ENCODE measurements at regions not wholly inside any gene's neighbourhood (a gene's known extent, or its start where the extent isn't known, plus 50 kb on each side); places are given as distances from the start of the nearest gene placed in this dataset.

GRCh38 chr21:27418346-27418745, 451.5 kb upstream of the ADAMTS5 start:
- peaks cover 3% of the 10 kb centered on the region for H3K9me3 Mint-ChIP-seq
- no peak for ATAC-seq (ENCODE audit: low read depth)

DNA sequence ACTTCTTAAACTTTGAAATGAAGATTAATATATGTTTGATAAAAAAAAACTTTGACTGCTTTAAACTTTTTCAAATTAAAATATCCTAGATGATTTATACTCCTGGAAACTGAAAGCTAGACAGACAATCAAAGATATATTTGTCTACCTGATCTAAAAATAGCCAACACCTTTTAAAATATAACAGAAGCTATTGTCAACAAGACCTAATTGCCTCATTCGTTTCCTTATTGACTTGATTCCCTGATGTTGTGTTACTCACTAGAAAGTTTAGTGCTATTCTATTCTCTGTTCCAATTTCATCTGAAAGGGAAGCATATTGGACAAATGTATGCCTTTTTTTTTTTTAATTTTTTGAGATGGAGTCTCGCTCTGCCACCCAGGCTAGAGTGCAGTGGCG, 445.6 kb upstream of the ADAMTS5 start:
- Mint-ChIP-seq H3K4me3 (no peak overlapping the region), H3K27me3 (no peaks in the 10 kb centered on the region), H3K27ac (no peak overlapping the region), H3K4me1 (no peaks in the 10 kb centered on the region), H3K9me3 (peaks cover 3% of the 10 kb centered on the region), H3K36me3 (no peaks in the 10 kb centered on the region)
- DNase-seq (ENCODE audit: low spot score in 2 of 2) (no peak), ATAC-seq (ENCODE audit: low read depth) (no peak)

More at GRCh38 chr21:27418346-27418745, 451.5 kb upstream of the ADAMTS5 start:
- H3K4me1 Mint-ChIP-seq, result no peaks in the 10 kb centered on the region
- no peak overlapping the region for H3K4me3 Mint-ChIP-seq
- no peak overlapping the region for H3K27ac Mint-ChIP-seq
- no peaks in the 10 kb centered on the region for H3K27me3 Mint-ChIP-seq
- DNase-seq (ENCODE audit: low spot score in 2 of 2), result no peak
- no peaks in the 10 kb centered on the region for H3K36me3 Mint-ChIP-seq

DNA sequence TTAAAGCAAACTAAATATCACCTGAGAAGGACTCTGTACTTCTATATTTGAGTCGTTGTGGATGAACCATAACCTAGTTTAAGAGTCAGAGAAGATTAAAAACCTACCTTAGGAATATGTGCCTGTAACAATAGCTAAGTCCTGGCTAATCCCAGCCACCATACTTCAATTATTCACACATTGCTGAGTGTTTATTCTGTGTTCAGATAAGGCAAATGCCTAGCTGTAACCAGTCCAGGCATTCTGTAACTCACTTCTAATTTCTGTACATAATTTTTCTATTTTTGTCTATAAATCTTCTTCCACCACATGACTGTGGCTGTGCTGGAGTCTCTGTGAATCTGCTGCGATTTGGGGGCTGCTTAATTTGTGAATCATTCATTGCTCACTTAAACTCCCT, 441.9 kb upstream of the ADAMTS5 start:
- Mint-ChIP-seq H3K36me3 (no peaks in the 10 kb centered on the region), H3K27ac (no peak overlapping the region), H3K27me3 (no peaks in the 10 kb centered on the region), H3K9me3 (peaks cover 2% of the 10 kb centered on the region), H3K4me3 (no peak overlapping the region), H3K4me1 (no peaks in the 10 kb centered on the region)
- no peak for DNase-seq (ENCODE audit: low spot score in 2 of 2)
- no peak for ATAC-seq (ENCODE audit: low read depth)

GRCh38 chr21:27407271-27407670, 440.4 kb upstream of the ADAMTS5 start:
- DNase-seq (ENCODE audit: low spot score in 2 of 2), result no peak
- H3K4me3 Mint-ChIP-seq, result no peak overlapping the region
- no peak for ATAC-seq (ENCODE audit: low read depth)
- no peaks in the 10 kb centered on the region for H3K36me3 Mint-ChIP-seq
- no peak overlapping the region for H3K27ac Mint-ChIP-seq
- no peaks in the 10 kb centered on the region for H3K27me3 Mint-ChIP-seq
- peaks cover 2% of the 10 kb centered on the region for H3K9me3 Mint-ChIP-seq
- H3K4me1 Mint-ChIP-seq, result no peaks in the 10 kb centered on the region

DNA sequence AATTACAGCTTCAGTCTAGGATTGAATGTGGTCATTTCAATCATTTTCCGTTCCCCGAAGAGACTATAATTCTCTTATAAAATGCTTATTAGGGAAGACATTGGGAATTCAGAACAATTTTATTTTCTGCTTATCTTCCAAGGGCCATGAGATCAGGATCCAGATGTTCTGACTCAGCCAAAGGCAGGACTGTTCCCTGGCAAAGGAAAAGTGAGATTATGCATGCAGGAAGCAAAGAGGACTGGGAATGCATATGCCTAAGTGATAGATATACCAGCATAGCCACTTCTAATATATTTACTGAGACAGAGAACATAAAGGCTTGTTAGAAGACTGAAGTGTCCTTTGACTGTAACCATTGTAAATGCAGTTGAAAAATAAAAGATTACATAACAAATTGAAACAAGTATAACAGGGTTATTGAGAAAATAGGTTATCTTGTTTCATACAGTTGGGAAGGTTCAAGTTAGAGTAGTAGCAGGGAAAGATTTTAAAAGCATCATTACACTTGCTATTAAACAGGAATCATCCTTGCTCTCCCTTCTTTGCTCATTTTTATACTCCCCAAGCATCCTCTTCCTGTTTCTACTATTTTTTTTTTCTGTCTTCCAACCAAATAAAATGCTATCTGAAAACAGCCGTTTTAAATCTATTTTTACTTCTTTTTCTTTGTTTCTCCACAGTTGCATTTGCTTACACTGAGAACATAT, 439.6 kb upstream of the ADAMTS5 start:
- no peak overlapping the region for H3K4me3 Mint-ChIP-seq
- no peaks in the 10 kb centered on the region for H3K4me1 Mint-ChIP-seq
- H3K27me3 Mint-ChIP-seq, result no peaks in the 10 kb centered on the region
- H3K27ac Mint-ChIP-seq, result no peak overlapping the region
- peaks cover 2% of the 10 kb centered on the region for H3K9me3 Mint-ChIP-seq
- H3K36me3 Mint-ChIP-seq, result no peaks in the 10 kb centered on the region
- no peak for ATAC-seq (ENCODE audit: low read depth)
- no peak for DNase-seq (ENCODE audit: low spot score in 2 of 2)

GRCh38 chr21:27403011-27403410, 436.1 kb upstream of the ADAMTS5 start:
- H3K4me3 Mint-ChIP-seq, result no peak overlapping the region
- H3K4me1 Mint-ChIP-seq, result no peaks in the 10 kb centered on the region
- H3K27ac Mint-ChIP-seq, result no peak overlapping the region
- no peaks in the 10 kb centered on the region for H3K36me3 Mint-ChIP-seq
- no peak for ATAC-seq (ENCODE audit: low read depth)
- H3K27me3 Mint-ChIP-seq, result no peaks in the 10 kb centered on the region
- DNase-seq (ENCODE audit: low spot score in 2 of 2), result no peak
- no peaks in the 10 kb centered on the region for H3K9me3 Mint-ChIP-seq

- no peaks in the 10 kb centered on the region for H3K4me1 Mint-ChIP-seq
- H3K27me3 Mint-ChIP-seq, result no peaks in the 10 kb centered on the region
- H3K36me3 Mint-ChIP-seq, result no peaks in the 10 kb centered on the region
- H3K4me3 Mint-ChIP-seq, result no peak overlapping the region
- H3K9me3 Mint-ChIP-seq, result no peaks in the 10 kb centered on the region
- no peak overlapping the region for H3K27ac Mint-ChIP-seq
- ATAC-seq (ENCODE audit: low read depth), result no peak
- no peak for DNase-seq (ENCODE audit: low spot score in 2 of 2)
These were observed 433.2 kb upstream of the ADAMTS5 start for GRCh38 chr21:27400045-27400444.

DNA sequence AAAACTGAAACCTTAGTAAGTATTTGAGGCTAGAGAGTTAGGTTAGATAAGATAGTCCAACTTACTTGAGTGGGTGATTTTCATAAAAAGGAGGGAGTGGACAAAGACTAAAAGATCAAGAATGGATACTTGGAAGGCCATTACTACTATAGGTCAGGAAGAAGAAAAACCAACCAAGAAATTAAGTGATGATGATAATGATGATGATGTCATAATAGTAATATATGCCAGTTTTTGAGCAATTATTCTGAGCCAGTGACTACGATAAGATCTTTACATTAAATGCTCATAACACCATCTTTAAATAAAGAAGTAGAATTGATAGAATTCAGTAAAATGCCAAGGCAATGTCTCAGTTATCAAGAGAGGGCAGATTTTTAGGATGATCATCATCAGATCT, 430.7 kb upstream of the ADAMTS5 start:
- no peaks in the 10 kb centered on the region for H3K4me1 Mint-ChIP-seq
- no peaks in the 10 kb centered on the region for H3K9me3 Mint-ChIP-seq
- no peak for ATAC-seq (ENCODE audit: low read depth)
- H3K36me3 Mint-ChIP-seq, result no peaks in the 10 kb centered on the region
- no peak overlapping the region for H3K27ac Mint-ChIP-seq
- no peak overlapping the region for H3K4me3 Mint-ChIP-seq
- DNase-seq (ENCODE audit: low spot score in 2 of 2), result no peak
- no peaks in the 10 kb centered on the region for H3K27me3 Mint-ChIP-seq

DNA sequence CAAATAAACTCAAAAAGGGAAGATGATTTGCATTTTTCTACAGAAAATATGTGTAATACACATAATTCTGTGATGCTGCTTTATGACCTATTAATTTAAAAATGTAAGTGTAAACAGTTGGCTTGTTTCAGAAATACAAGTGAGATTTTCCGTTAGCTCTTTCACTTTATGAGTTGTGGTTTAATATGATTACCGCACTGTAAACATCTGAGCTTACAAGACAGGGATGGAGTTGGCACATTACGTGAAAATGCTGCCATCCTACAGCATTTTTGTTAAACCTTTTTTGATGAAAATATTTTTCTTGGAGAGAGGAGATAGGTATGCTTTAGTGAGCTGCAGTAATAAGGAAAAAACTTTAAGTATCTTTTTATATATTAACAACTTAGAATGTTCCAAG, 426.8 kb upstream of the ADAMTS5 start:
- DNase-seq (ENCODE audit: low spot score in 2 of 2), result no peak
- H3K27ac Mint-ChIP-seq, result no peak overlapping the region
- H3K36me3 Mint-ChIP-seq, result no peaks in the 10 kb centered on the region
- no peak for ATAC-seq (ENCODE audit: low read depth)
- no peaks in the 10 kb centered on the region for H3K4me1 Mint-ChIP-seq
- H3K4me3 Mint-ChIP-seq, result no peak overlapping the region
- no peaks in the 10 kb centered on the region for H3K27me3 Mint-ChIP-seq
- H3K9me3 Mint-ChIP-seq, result no peaks in the 10 kb centered on the region

- DNase-seq (ENCODE audit: low spot score in 2 of 2) (no peak), ATAC-seq (ENCODE audit: low read depth) (no peak)
- no peaks in the 10 kb centered on the region for H3K4me1 Mint-ChIP-seq
- no peak overlapping the region for H3K27ac Mint-ChIP-seq
- H3K9me3 Mint-ChIP-seq, result no peaks in the 10 kb centered on the region
- no peaks in the 10 kb centered on the region for H3K27me3 Mint-ChIP-seq
- no peak overlapping the region for H3K4me3 Mint-ChIP-seq
- H3K36me3 Mint-ChIP-seq, result no peaks in the 10 kb centered on the region
These were observed 425.1 kb upstream of the ADAMTS5 start for GRCh38 chr21:27391990-27392389.

- no peak for DNase-seq (ENCODE audit: low spot score in 2 of 2)
- no peaks in the 10 kb centered on the region for H3K36me3 Mint-ChIP-seq
- no peak overlapping the region for H3K4me3 Mint-ChIP-seq
- no peak overlapping the region for H3K27ac Mint-ChIP-seq
- no peak for ATAC-seq (ENCODE audit: low read depth)
- H3K27me3 Mint-ChIP-seq, result no peaks in the 10 kb centered on the region
- H3K4me1 Mint-ChIP-seq, result no peaks in the 10 kb centered on the region
- no peaks in the 10 kb centered on the region for H3K9me3 Mint-ChIP-seq
These were observed 423.5 kb upstream of the ADAMTS5 start for GRCh38 chr21:27390384-27390783.

DNA sequence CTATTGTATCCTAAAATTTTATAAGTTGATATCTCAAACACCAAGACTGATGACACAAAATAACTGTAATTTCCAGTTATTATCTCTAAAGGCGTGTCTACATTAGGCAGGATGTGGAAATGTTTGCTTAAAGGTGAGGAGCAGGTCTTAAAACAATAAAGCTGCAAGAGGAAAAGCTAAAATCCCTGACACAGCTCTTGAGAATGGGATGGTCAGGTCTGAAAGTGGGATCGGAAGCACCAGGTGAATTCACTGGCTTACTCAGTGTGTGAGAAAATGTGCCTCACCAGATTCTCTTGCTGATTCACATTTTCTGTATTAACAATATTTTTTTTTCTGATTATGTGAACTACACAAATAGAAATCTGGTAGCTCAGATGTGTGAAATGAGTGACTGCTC, 421.9 kb upstream of the ADAMTS5 start:
- H3K36me3 Mint-ChIP-seq, result no peaks in the 10 kb centered on the region
- ATAC-seq (ENCODE audit: low read depth) (no peak), DNase-seq (ENCODE audit: low spot score in 2 of 2) (no peak)
- H3K27me3 Mint-ChIP-seq, result no peaks in the 10 kb centered on the region
- no peak overlapping the region for H3K27ac Mint-ChIP-seq
- H3K4me3 Mint-ChIP-seq, result no peak overlapping the region
- H3K4me1 Mint-ChIP-seq, result no peaks in the 10 kb centered on the region
- H3K9me3 Mint-ChIP-seq, result no peaks in the 10 kb centered on the region

- no peaks in the 10 kb centered on the region for H3K27me3 Mint-ChIP-seq
- DNase-seq (ENCODE audit: low spot score in 2 of 2), result no peak
- H3K27ac Mint-ChIP-seq, result no peak overlapping the region
- H3K4me3 Mint-ChIP-seq, result no peak overlapping the region
- H3K36me3 Mint-ChIP-seq, result no peaks in the 10 kb centered on the region
- H3K4me1 Mint-ChIP-seq, result no peaks in the 10 kb centered on the region
- no peak for ATAC-seq (ENCODE audit: low read depth)
- peaks cover 2% of the 10 kb centered on the region for H3K9me3 Mint-ChIP-seq
These were observed 415.5 kb upstream of the ADAMTS5 start for GRCh38 chr21:27382404-27382803.

DNA sequence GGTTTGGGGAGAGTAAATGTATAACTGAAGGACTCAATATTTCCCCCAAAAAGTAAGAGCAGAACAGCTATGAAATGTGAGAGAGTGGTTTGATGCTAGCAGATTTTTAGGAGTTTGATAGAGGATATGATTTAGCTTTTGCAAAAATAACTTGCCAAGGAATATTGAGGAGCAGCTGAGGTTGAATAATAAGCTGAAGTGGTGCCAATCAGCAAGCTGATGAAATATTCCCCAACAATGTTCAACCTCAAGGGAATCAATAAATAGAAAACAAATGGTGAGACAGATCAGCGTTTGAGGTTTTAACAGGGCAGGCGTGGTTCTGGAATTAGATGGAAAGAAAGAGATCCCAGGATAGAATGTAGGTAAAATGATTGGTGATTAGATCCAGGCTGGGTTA, 413.4 kb upstream of the ADAMTS5 start:
- Mint-ChIP-seq H3K4me1 (no peaks in the 10 kb centered on the region), H3K4me3 (no peak overlapping the region), H3K27ac (no peak overlapping the region), H3K9me3 (peaks cover 2% of the 10 kb centered on the region), H3K27me3 (no peaks in the 10 kb centered on the region), H3K36me3 (no peaks in the 10 kb centered on the region)
- ATAC-seq (ENCODE audit: low read depth) (no peak), DNase-seq (ENCODE audit: low spot score in 2 of 2) (no peak)

- Mint-ChIP-seq H3K27ac (no peak overlapping the region), H3K36me3 (no peaks in the 10 kb centered on the region), H3K4me3 (no peak overlapping the region), H3K4me1 (no peaks in the 10 kb centered on the region), H3K9me3 (peaks cover 2% of the 10 kb centered on the region), H3K27me3 (no peaks in the 10 kb centered on the region)
- no peak for DNase-seq (ENCODE audit: low spot score in 2 of 2)
- no peak for ATAC-seq (ENCODE audit: low read depth)
These were observed 412.5 kb upstream of the ADAMTS5 start for GRCh38 chr21:27379354-27379753.
